HEK293T (cell line): ENCODE measurements at regions not wholly inside any gene's neighbourhood (a gene's known extent, or its start where the extent isn't known, plus 50 kb on each side); places are given as distances from the start of the nearest gene placed in this dataset.

Experiments
- CTCF ChIA-PET: fragments of 350-600 bp; formaldehyde crosslinking; extraction: SDS; loops from one replicate; lab custom pipeline; 2021; ENCODE audit warnings: antibody characterized with exemption, inconsistent platforms; lab: Yijun Ruan, JAX
- POLR2A ChIA-PET: fragments of 350-600 bp; formaldehyde crosslinking; extraction: SDS; loops from one replicate; lab custom pipeline; 2020; ENCODE audit warnings: antibody characterized with exemption, inconsistent platforms; lab: Yijun Ruan, JAX
- DNase-seq: peaks from one replicate; pipeline ENCODE4 v3.0.0; 2012; ENCODE audit warnings: mixed read lengths; ENCODE audit errors: extremely low spot score
- ARNT ChIP-seq: fragments of 450-650 bp; IDR thresholded peaks from 2 replicates; pipeline ENCODE4 v1.6.1; 2017; ENCODE audit warnings: mild to moderate bottlenecking
- BHLHE40 ChIP-seq: fragments of 450-650 bp; IDR thresholded peaks from 2 replicates; pipeline ENCODE4 v1.6.1; 2016; ENCODE audit warnings: mild to moderate bottlenecking, moderate library complexity, borderline replicate concordance
- CTBP1 ChIP-seq: fragments of 450-650 bp; IDR thresholded peaks from 2 replicates; pipeline ENCODE4 v1.6.1; 2016; ENCODE audit warnings: borderline replicate concordance
- ELF4 ChIP-seq: fragments of 450-650 bp; IDR thresholded peaks from 2 replicates; pipeline ENCODE4 v1.6.1; 2017; ENCODE audit warnings: antibody characterized with exemption
- FOXA1 ChIP-seq: fragments of 450-650 bp; IDR thresholded peaks from 2 replicates; pipeline ENCODE4 v1.6.1; 2016; ENCODE audit warnings: mild to moderate bottlenecking
- FOXK2 ChIP-seq: fragments of 450-650 bp; IDR thresholded peaks from 2 replicates; pipeline ENCODE4 v1.6.1; 2016; ENCODE audit warnings: mild to moderate bottlenecking
- FOXM1 ChIP-seq: fragments of 450-650 bp; IDR thresholded peaks from 2 replicates; pipeline ENCODE4 v1.6.1; 2017; ENCODE audit warnings: mild to moderate bottlenecking, borderline replicate concordance
- HDGF ChIP-seq: fragments of 450-650 bp; IDR thresholded peaks from 2 replicates; pipeline ENCODE4 v1.6.1; 2017; ENCODE audit warnings: antibody characterized with exemption, borderline replicate concordance
- L3MBTL2 ChIP-seq: fragments of 450-650 bp; conservative IDR thresholded peaks from 2 replicates; pipeline ENCODE4 v1.6.1; 2016; ENCODE audit warnings: mild to moderate bottlenecking
- LEF1 ChIP-seq: fragments of 450-650 bp; IDR thresholded peaks from 2 replicates; pipeline ENCODE4 v1.6.1; 2017; ENCODE audit warnings: mild to moderate bottlenecking, borderline replicate concordance
- NFRKB ChIP-seq: fragments of 450-650 bp; IDR thresholded peaks from 2 replicates; pipeline ENCODE4 v1.6.1; 2016; ENCODE audit warnings: mild to moderate bottlenecking, moderate library complexity
- PKNOX1 ChIP-seq: fragments of 450-650 bp; IDR thresholded peaks from 2 replicates; pipeline ENCODE4 v1.6.1; 2016
- SP1 ChIP-seq: fragments of 450-650 bp; IDR thresholded peaks from 2 replicates; pipeline ENCODE4 v1.6.1; 2017
- SUZ12 ChIP-seq: fragments of 450-650 bp; IDR thresholded peaks from 2 replicates; pipeline ENCODE4 v1.6.1; 2016; ENCODE audit warnings: mild to moderate bottlenecking
- TARDBP ChIP-seq: fragments of 450-650 bp; IDR thresholded peaks from 2 replicates; pipeline ENCODE4 v1.6.1; 2016
- ZNF384 ChIP-seq: fragments of 450-650 bp; IDR thresholded peaks from 2 replicates; pipeline ENCODE4 v1.6.1; 2016

GRCh38 chr2:40556739-40557138 lies 104.8 kb upstream of the SLC8A1 start:
- TF ChIP-seq HDGF (no peak), FOXM1 (no peak), SUZ12 (no peak), PKNOX1 (no peak), BHLHE40 (no peak)
- ChIA-PET POLR2A (interaction anchor here (1.4 kb wide), 1 partner anchor 10 kb away, joined by 3 read pairs; no protein-coding TSS in a partner anchor), CTCF (interaction anchor here (0.7 to 2.4 kb wide), 3 partner anchors 46 to 643 kb away, joined by 4 to 11 read pairs (median 4); no protein-coding TSS in a partner anchor)
- no peak for DNase-seq

GRCh38 chr2:40558761-40559160 lies 106.9 kb upstream of the SLC8A1 start:
- DNase-seq = no peak
- ChIA-PET POLR2A (no interaction called here), CTCF (no interaction called here)
- TF ChIP-seq SP1 = no peak
- TF ChIP-seq ARNT = no peak
- no peak for TF ChIP-seq L3MBTL2
- no peak for TF ChIP-seq ELF4
- no peak for TF ChIP-seq PKNOX1
- TF ChIP-seq TARDBP = no peak
- no peak for TF ChIP-seq CTBP1
- TF ChIP-seq ZNF384 = no peak
- no peak for TF ChIP-seq NFRKB
- TF ChIP-seq SUZ12 = no peak
- TF ChIP-seq FOXK2 = no peak
- no peak for TF ChIP-seq HDGF
- TF ChIP-seq BHLHE40 = no peak
- no peak for TF ChIP-seq FOXA1
- TF ChIP-seq LEF1 = no peak
- TF ChIP-seq FOXM1 = no peak

- no peak for DNase-seq
- no peak for TF ChIP-seq L3MBTL2
- no peak for TF ChIP-seq SP1
- TF ChIP-seq PKNOX1 = no peak
- TF ChIP-seq SUZ12 = no peak
- TF ChIP-seq CTBP1 = no peak
- no peak for TF ChIP-seq FOXM1
- TF ChIP-seq ZNF384 = no peak
- no peak for TF ChIP-seq LEF1
- TF ChIP-seq TARDBP = no peak
- no peak for TF ChIP-seq BHLHE40
- ChIA-PET CTCF (no interaction called here), POLR2A (no interaction called here)
These were observed 107.3 kb upstream of the SLC8A1 start for GRCh38 chr2:40559175-40559574.

- no peak for DNase-seq
- TF ChIP-seq ARNT (no peak), ZNF384 (no peak), FOXM1 (no peak), LEF1 (no peak), HDGF (no peak), NFRKB (no peak)
- CTCF ChIA-PET = interaction anchor here (0.5 to 0.6 kb wide), 2 partner anchors 113 to 167 kb away, joined by 3 read pairs; no protein-coding TSS in a partner anchor
- POLR2A ChIA-PET = no interaction called here
These were observed 112.3 kb upstream of the SLC8A1 start for GRCh38 chr2:40564184-40564583.

- ChIA-PET CTCF (no interaction called here), POLR2A (no interaction called here)
- TF ChIP-seq L3MBTL2 = no peak
- no peak for TF ChIP-seq FOXM1
- TF ChIP-seq ARNT = no peak
- no peak for TF ChIP-seq SP1
- DNase-seq = no peak
These were observed 127.4 kb upstream of the SLC8A1 start for GRCh38 chr2:40579247-40579646.

GRCh38 chr2:40584432-40584831 lies 132.5 kb upstream of the SLC8A1 start:
- ChIA-PET CTCF (no interaction called here), POLR2A (no interaction called here)
- TF ChIP-seq TARDBP = no peak
- TF ChIP-seq SUZ12 = no peak
- no peak for TF ChIP-seq NFRKB
- TF ChIP-seq CTBP1 = no peak
- TF ChIP-seq ZNF384 = no peak
- TF ChIP-seq FOXA1 = no peak
- TF ChIP-seq SP1 = no peak
- no peak for TF ChIP-seq ELF4
- no peak for TF ChIP-seq HDGF
- no peak for TF ChIP-seq FOXM1
- no peak for TF ChIP-seq PKNOX1
- no peak for TF ChIP-seq BHLHE40
- no peak for TF ChIP-seq FOXK2
- TF ChIP-seq L3MBTL2 = no peak
- DNase-seq = no peak
